ENCODE measurements at regions not wholly inside any gene's neighbourhood (a gene's known extent, or its start where the extent isn't known, plus 50 kb on each side); places are given as distances from the start of the nearest gene placed in this dataset.

- no peaks in the 10 kb centered on the region for H3K9me3 ChIP-seq
- H3K27me3 ChIP-seq = no peaks in the 10 kb centered on the region
- TF ChIP-seq POLR2A (IDR thresholded peaks at IDR 0.05) (no peak), EP300 (IDR thresholded peaks at IDR 0.05) (no peak), CTCF (IDR thresholded peaks at IDR 0.05) (no peak)
- DNase-seq (ENCODE audit: low spot score in 2 of 2) = no peak
- 91 to 92% methylated on average over 7 of the region's 7 CpGs for WGBS, 2 donors
- H3K4me3 ChIP-seq = no peak overlapping the region
- H3K4me1 ChIP-seq = peaks cover 0 to under 1% (median 0%) of the 10 kb centered on the region in 4 donors
- H3K36me3 ChIP-seq = peaks cover 0 to 8% (median 0%) of the 10 kb centered on the region in 3 donors
- no peak overlapping the region for H3K27ac ChIP-seq
Measured at GRCh38 chr10:94183666-94184264, 179.0 kb downstream of the NOC3L start.

GRCh38 chr10:94186722-94187121 is 176.0 kb downstream of the NOC3L start:
- Histone ChIP-seq H3K4me3 (no peak overlapping the region), H3K4me1 (no peaks in the 10 kb centered on the region), H3K27ac (no peak overlapping the region), H3K9me3 (no peaks in the 10 kb centered on the region), H3K36me3 (peaks cover 0 to 5% (median 0%) of the 10 kb centered on the region in 3 donors), H3K27me3 (no peaks in the 10 kb centered on the region)
- 91 to 93% methylated on average over 2 of the region's 2 CpGs for WGBS, 2 donors
- TF ChIP-seq POLR2A (IDR thresholded peaks at IDR 0.05) (no peak), CTCF (IDR thresholded peaks at IDR 0.05) (no peak), EP300 (IDR thresholded peaks at IDR 0.05) (no peak)
- DNase-seq (ENCODE audit: low spot score in 2 of 2) = no peak

GRCh38 chr10:94192333-94192732 is 170.4 kb downstream of the NOC3L start:
- Histone ChIP-seq H3K27me3 (no peaks in the 10 kb centered on the region), H3K27ac (no peak overlapping the region), H3K4me1 (peaks cover 0 to 36% (median 8%) of the 10 kb centered on the region in 4 donors), H3K4me3 (no peak overlapping the region), H3K9me3 (no peaks in the 10 kb centered on the region), H3K36me3 (peaks cover 0 to 5% (median 0%) of the 10 kb centered on the region in 3 donors)
- no peak for TF ChIP-seq POLR2A (IDR thresholded peaks at IDR 0.05)
- TF ChIP-seq EP300 (IDR thresholded peaks at IDR 0.05) = no peak
- TF ChIP-seq CTCF (IDR thresholded peaks at IDR 0.05) = no peak
- DNase-seq (ENCODE audit: low spot score in 2 of 2) = no peak
- WGBS, 2 donors = 85 to 87% methylated on average over 3 of the region's 3 CpGs

- peaks cover 0 to 5% (median 0%) of the 10 kb centered on the region in 3 donors for H3K36me3 ChIP-seq
- no peaks in the 10 kb centered on the region for H3K27me3 ChIP-seq
- H3K9me3 ChIP-seq = no peaks in the 10 kb centered on the region
- TF ChIP-seq CTCF (IDR thresholded peaks at IDR 0.05) = no peak
- TF ChIP-seq EP300 (IDR thresholded peaks at IDR 0.05) = no peak
- no peak for TF ChIP-seq POLR2A (IDR thresholded peaks at IDR 0.05)
- H3K27ac ChIP-seq = peak overlapping the region in 2 of 4 donors; percentile 57 to 68
- peaks cover 0 to 36% (median 8%) of the 10 kb centered on the region in 4 donors for H3K4me1 ChIP-seq
- 70 to 71% methylated on average over 1 of the region's 1 CpG for WGBS, 2 donors
- H3K4me3 ChIP-seq = no peak overlapping the region
- no peak for DNase-seq (ENCODE audit: low spot score in 2 of 2)
Measured at GRCh38 chr10:94192974-94193373, 169.8 kb downstream of the NOC3L start.

GRCh38 chr10:94193466-94193924 is 169.2 kb downstream of the NOC3L start:
- peaks cover 0 to 2% (median 0%) of the 10 kb centered on the region in 3 donors for H3K36me3 ChIP-seq
- WGBS, 2 donors = 18 to 19% methylated on average over 4 of the region's 4 CpGs
- no peaks in the 10 kb centered on the region for H3K27me3 ChIP-seq
- DNase-seq (ENCODE audit: low spot score in 2 of 2) = no peak
- no peaks in the 10 kb centered on the region for H3K9me3 ChIP-seq
- no peak overlapping the region for H3K4me3 ChIP-seq
- peaks cover 0 to 36% (median 8%) of the 10 kb centered on the region in 4 donors for H3K4me1 ChIP-seq
- peak overlapping the region in 3 of 4 donors; percentile 11 to 68 (median 57) for H3K27ac ChIP-seq
- TF ChIP-seq POLR2A (IDR thresholded peaks at IDR 0.05) (no peak), CTCF (IDR thresholded peaks at IDR 0.05) (no peak), EP300 (IDR thresholded peaks at IDR 0.05) (no peak)
